SKM-1 treated with dmso at 0.1 percent for 144 hours (cell line): ENCODE measurements at regions not wholly inside any gene's neighbourhood (a gene's known extent, or its start where the extent isn't known, plus 50 kb on each side); places are given as distances from the start of the nearest gene placed in this dataset.
"Not testable (repeated sequence)": the region's sequence is repeated elsewhere in the genome, so short reads cannot be mapped to it uniquely, and the experiment has no call there.

ENCODE experiments used
- DNase-seq: peaks from one replicate; lab custom pipeline; 2025; ENCODE audit not compliant: unreplicated experiment; lab: John Stamatoyannopoulos, UW

GRCh38 chr1:208980605-208981004 is 602.9 kb upstream of the CAMK1G start:
- no peak for DNase-seq

- DNase-seq = no peak
Observed at GRCh38 chr1:208985231-208985630, 598.3 kb upstream of the CAMK1G start.

- peak; percentile 86 for DNase-seq
Observed at GRCh38 chr1:208988811-208989222, 594.7 kb upstream of the CAMK1G start.

GRCh38 chr1:208990456-208990855 is 593.1 kb upstream of the CAMK1G start:
- DNase-seq = no peak

GRCh38 chr1:208997053-208997452 is 586.5 kb upstream of the CAMK1G start:
- DNase-seq = not testable (repeated sequence)

GRCh38 chr1:208997726-208998312 is 585.7 kb upstream of the CAMK1G start:
- peak; percentile 11 for DNase-seq

- no peak for DNase-seq
Observed at GRCh38 chr1:209008586-209008985, 574.9 kb upstream of the CAMK1G start.

- no peak for DNase-seq
Observed at GRCh38 chr1:209010475-209011230, 572.9 kb upstream of the CAMK1G start.

- no peak for DNase-seq
Observed at GRCh38 chr1:209012443-209013196, 570.9 kb upstream of the CAMK1G start.

- DNase-seq = no peak
Observed at GRCh38 chr1:209015092-209015491, 568.4 kb upstream of the CAMK1G start.

- DNase-seq = no peak
Observed at GRCh38 chr1:209021622-209022021, 561.9 kb upstream of the CAMK1G start.

GRCh38 chr1:209023790-209024189 is 559.7 kb upstream of the CAMK1G start:
- DNase-seq = no peak

- no peak for DNase-seq
Observed at GRCh38 chr1:209029737-209030136, 553.8 kb upstream of the CAMK1G start.

- DNase-seq = no peak
Observed at GRCh38 chr1:209030454-209031167, 552.9 kb upstream of the CAMK1G start.

GRCh38 chr1:209037064-209037463 is 546.5 kb upstream of the CAMK1G start:
- DNase-seq = no peak

- DNase-seq = no peak
Observed at GRCh38 chr1:209038316-209038715, 545.2 kb upstream of the CAMK1G start.

GRCh38 chr1:209038735-209039134 is 544.8 kb upstream of the CAMK1G start:
- DNase-seq = no peak

- no peak for DNase-seq
Observed at GRCh38 chr1:209040351-209040750, 543.2 kb upstream of the CAMK1G start.

- DNase-seq = no peak
Observed at GRCh38 chr1:209041927-209042326, 541.6 kb upstream of the CAMK1G start.

GRCh38 chr1:209042413-209042812 is 541.1 kb upstream of the CAMK1G start:
- no peak for DNase-seq

- DNase-seq = no peak
Observed at GRCh38 chr1:209045331-209046057, 538.0 kb upstream of the CAMK1G start.
